GM12878 (cell line): ENCODE measurements at regions not wholly inside any gene's neighbourhood (a gene's known extent, or its start where the extent isn't known, plus 50 kb on each side); places are given as distances from the start of the nearest gene placed in this dataset.
"Not testable (repeated sequence)": the region's sequence is repeated elsewhere in the genome, so short reads cannot be mapped to it uniquely, and the experiment has no call there.

Experiments
- ATAC-seq: fragments of 200-7000 bp; cut with Tn5 transposase; 3 replicates; pipeline ENCODE4 v1.9.1; 2020; ENCODE audit warnings: mild to moderate bottlenecking, moderate library complexity
- BruUV-seq: library from RNA; stranded (reverse); fragments of 400-500 nt; replicated peaks from 2 replicates; lab custom pipeline; 2021; lab: Mats Ljungman, UMichigan
- CTCF ChIA-PET: fragments of 300-600 bp; sonication (Branson Sonifier 250); formaldehyde crosslinking; extraction: SDS; loops from one replicate; lab custom pipeline; 2021; ENCODE audit warnings: inconsistent platforms; lab: Yijun Ruan, JAX
- POLR2A ChIA-PET: fragments of 350-600 bp; formaldehyde crosslinking; extraction: SDS; loops from one replicate; lab custom pipeline; 2021; ENCODE audit warnings: inconsistent platforms; lab: Charles Lee
- RAD21 ChIA-PET: fragments of 300-600 bp; sonication (Branson Sonifier 250); formaldehyde crosslinking; loops from one replicate; lab custom pipeline; 2023; ENCODE audit warnings: antibody characterized with exemption; ENCODE audit not compliant: unreplicated experiment; lab: Charles Lee
- SMC1A ChIA-PET: fragments of 300-600 bp; sonication (Branson Sonifier 250); formaldehyde crosslinking; loops from one replicate; lab custom pipeline; 2023; ENCODE audit not compliant: unreplicated experiment, uncharacterized antibody; lab: Charles Lee
- DNase-seq: peaks from one replicate; pipeline ENCODE4 v3.0.0-alpha.2; 2011; ENCODE audit warnings: low read depth, low spot score
- FAIRE-seq: peaks from 3 replicates; lab custom pipeline; 2011; peaks lifted over from hg19 to GRCh38; lab: Jason Lieb, UNC
- H2AFZ ChIP-seq: 2 replicates; pipeline ENCODE4 v1.6.0; 2011; ENCODE audit warnings: low read depth, low read length, control low read depth; ENCODE audit not compliant: control insufficient read depth
- H3K27ac ChIP-seq: 2 replicates; pipeline ENCODE4 v1.5.1; 2011; ENCODE audit warnings: control low read depth; ENCODE audit not compliant: control insufficient read depth, insufficient read depth
- H3K27me3 ChIP-seq, 2 experiments: replicated peaks in 1 of 2; 2 replicates each; pipeline versions ENCODE4 v1.6.0 to v1.6.1; 2011; ENCODE audit warnings: low read length in 1 of 2; ENCODE audit not compliant: control insufficient read depth in 2 of 2, insufficient read depth in 2 of 2
- H3K36me3 ChIP-seq, 2 experiments: 2 replicates each; pipeline ENCODE4 v1.5.1; 2011; ENCODE audit warnings: low read length in 1 of 2; ENCODE audit not compliant: control insufficient read depth in 2 of 2, insufficient read depth in 2 of 2
- H3K4me1 ChIP-seq: 2 replicates; pipeline ENCODE4 v1.6.1; 2011; ENCODE audit warnings: mild to moderate bottlenecking, low read length, moderate library complexity, mixed read lengths; ENCODE audit not compliant: control insufficient read depth, insufficient read depth
- H3K4me2 ChIP-seq: 2 replicates; pipeline ENCODE4 v1.6.0; 2011; ENCODE audit warnings: control low read depth; ENCODE audit not compliant: control insufficient read depth, insufficient read depth
- H3K4me3 ChIP-seq: fragments of 200-600 bp; sonication (generic); 2 replicates; pipeline ENCODE4 v1.5.1; 2016
- H3K79me2 ChIP-seq: 2 replicates; pipeline ENCODE4 v1.6.0; 2011; ENCODE audit warnings: low read length; ENCODE audit not compliant: control insufficient read depth, insufficient read depth
- H3K9ac ChIP-seq: 2 replicates; pipeline ENCODE4 v1.8.0; 2011; ENCODE audit warnings: low read length, control low read depth, mixed read lengths; ENCODE audit not compliant: control insufficient read depth, insufficient read depth
- H3K9me3 ChIP-seq: replicated peaks from 3 replicates; pipeline ENCODE4 v1.5.1; 2011; ENCODE audit warnings: mild to moderate bottlenecking, low read length; ENCODE audit not compliant: control insufficient read depth, insufficient read depth
- H4K20me1 ChIP-seq: 2 replicates; pipeline ENCODE4 v1.6.0; 2011; ENCODE audit not compliant: control insufficient read depth, insufficient read depth
- JUNB ChIP-seq: IDR thresholded peaks from 2 replicates; pipeline ENCODE4 v1.6.1; 2016; ENCODE audit warnings: antibody characterized with exemption, mild to moderate bottlenecking
- JUND ChIP-seq: IDR thresholded peaks from 2 replicates; pipeline ENCODE4 v1.6.1; 2012; ENCODE audit warnings: low read depth, mild to moderate bottlenecking, low read length, improper control_type of control experiment, moderate library complexity
- SMAD1 ChIP-seq: fragments of 450-650 bp; IDR thresholded peaks from 2 replicates; pipeline ENCODE4 v1.6.1; 2018; ENCODE audit warnings: mild to moderate bottlenecking, low read depth; ENCODE audit not compliant: partially characterized antibody
- SUZ12 ChIP-seq: fragments of 200-600 bp; sonication (generic); IDR thresholded peaks from one replicate; pipeline ENCODE4 v1.6.1; 2018; ENCODE audit warnings: antibody characterized with exemption, mild to moderate bottlenecking; ENCODE audit not compliant: unreplicated experiment
- TARDBP ChIP-seq: IDR thresholded peaks from 2 replicates; pipeline ENCODE4 v1.6.1; 2016; ENCODE audit warnings: borderline replicate concordance
- WGBS: methylation state at CpG from one replicate; pipeline ENCODE4 v1.1.6; 2016; ENCODE audit warnings: low lambda C conversion rate; ENCODE audit not compliant: insufficient replicate concordance, insufficient coverage; ENCODE audit errors: missing lambda C conversion rate; 5-methylcytosine and 5-hydroxymethylcytosine counted together
- in situ Hi-C: fragments of 300-500 bp; cut with MboI; formaldehyde crosslinking; loops from 9 replicates; pipeline ENCODE4 v1.14.3; 2018; ENCODE audit warnings: mixed read lengths
- intact Hi-C: fragments of 100-400 bp; cut with micrococcal nuclease; formaldehyde crosslinking; loops from one replicate; pipeline ENCODE4 v1.14.2; 2022; ENCODE audit not compliant: unreplicated experiment

DNA sequence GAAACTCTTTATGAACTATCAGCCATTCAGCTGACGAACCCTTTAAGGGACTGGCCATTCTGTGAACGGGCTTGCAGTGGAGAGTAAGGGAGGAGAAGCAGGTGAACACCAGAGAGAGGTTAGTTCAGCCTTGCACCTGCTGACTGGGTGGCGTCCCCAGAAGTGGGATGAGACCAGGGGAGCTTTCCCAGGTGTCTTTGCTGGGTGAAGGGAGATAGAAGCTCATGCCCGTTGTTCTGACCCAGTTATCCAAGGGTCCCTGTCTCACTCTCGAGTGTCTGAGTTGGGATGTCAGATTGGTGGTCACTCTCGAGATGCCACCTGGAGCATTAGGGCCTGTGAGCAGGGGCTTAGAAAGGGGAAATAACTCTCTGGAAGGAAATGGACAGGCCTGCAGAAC is 68.7 kb downstream of the MSX2 start:
- WGBS = 25% methylated on average over 6 of the region's 6 CpGs
- H3K9ac ChIP-seq = no peak overlapping the region
- H2AFZ ChIP-seq = no peak overlapping the region
- ATAC-seq (no peak), DNase-seq (no peak), FAIRE-seq (no peak)
- H3K4me2 ChIP-seq = no peak overlapping the region
- ChIA-PET SMC1A (interaction anchor here (0.7 to 1.3 kb wide), 2 partner anchors 373 to 775 kb away, joined by 3 read pairs; no protein-coding TSS in a partner anchor), CTCF (interaction anchor here (0.9 to 5.6 kb wide), 4 partner anchors 22 to 466 kb away, joined by 3 to 56 read pairs (median 4); no protein-coding TSS in a partner anchor), RAD21 (interaction anchor here (0.9 to 2.4 kb wide), 3 partner anchors 371 to 466 kb away, joined by 4 to 10 read pairs (median 8); no protein-coding TSS in a partner anchor), POLR2A (no interaction called here)
- no peaks in the 10 kb centered on the region for H3K79me2 ChIP-seq
- no peaks in the 10 kb centered on the region; a peak in 1 of 4 replicates for H3K27me3 ChIP-seq
- intact Hi-C loops = loop anchor here (1.0 kb wide), 1 partner anchor 374 kb away; no protein-coding TSS in a partner anchor
- H3K4me3 ChIP-seq = no peak overlapping the region
- in situ Hi-C loops = no loop called here
- H3K9me3 ChIP-seq = no peaks in the 10 kb centered on the region
- no peaks in the 10 kb centered on the region for H3K4me1 ChIP-seq
- BruUV-seq = no TSS peak
- H3K36me3 ChIP-seq = no peaks in the 10 kb centered on the region
- no peak overlapping the region for H3K27ac ChIP-seq
- H4K20me1 ChIP-seq = no peaks in the 10 kb centered on the region
- TF ChIP-seq TARDBP = no peak
- no peak for TF ChIP-seq JUNB
- TF ChIP-seq JUND = no peak
- TF ChIP-seq SMAD1 = no peak
- no peak for TF ChIP-seq SUZ12

DNA sequence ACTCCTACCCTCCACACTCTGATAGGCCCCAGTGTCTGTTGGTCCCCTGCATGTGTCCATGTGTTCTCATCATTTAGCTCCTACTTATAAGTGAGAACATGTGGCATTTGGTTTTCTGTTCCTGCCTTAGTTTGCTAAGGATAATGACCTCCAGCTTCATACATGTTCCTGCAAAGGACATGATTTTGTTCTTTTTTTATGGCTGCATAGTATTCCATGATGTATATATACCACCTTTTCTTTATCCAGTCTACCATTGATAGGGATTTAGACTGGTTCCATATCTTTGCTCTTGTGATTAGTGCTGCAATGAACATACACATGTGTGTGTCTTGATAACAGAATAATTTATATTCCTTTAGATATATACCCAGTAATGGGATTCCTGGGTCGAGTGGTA is 67.9 kb downstream of the MSX2 start:
- intact Hi-C loops, FAIRE-seq: not testable (repeated sequence)
- SMC1A ChIA-PET = interaction anchor here (0.6 to 2.2 kb wide), 4 partner anchors 15 to 774 kb away, joined by 3 to 5 read pairs (median 3); no protein-coding TSS in a partner anchor

More for the DNA sequence above, 67.9 kb downstream of the MSX2 start:
- POLR2A ChIA-PET, H3K27me3 ChIP-seq, H4K20me1 ChIP-seq, ATAC-seq, BruUV-seq, H3K4me2 ChIP-seq, H3K9ac ChIP-seq, H3K36me3 ChIP-seq, H3K79me2 ChIP-seq, DNase-seq, in situ Hi-C loops, H2AFZ ChIP-seq, H3K27ac ChIP-seq, H3K4me1 ChIP-seq, H3K9me3 ChIP-seq, H3K4me3 ChIP-seq: not testable (repeated sequence)
- 0% methylated on average over 1 of the region's 1 CpG for WGBS
- RAD21 ChIA-PET = interaction anchor here (2.4 kb wide), 1 partner anchor 372 kb away, joined by 10 read pairs; no protein-coding TSS in a partner anchor
- CTCF ChIA-PET = interaction anchor here (5.6 kb wide), 1 partner anchor 372 kb away, joined by 56 read pairs; no protein-coding TSS in a partner anchor
